PFSK-1 (cell line): ENCODE measurements at regions not wholly inside any gene's neighbourhood (a gene's known extent, or its start where the extent isn't known, plus 50 kb on each side); places are given as distances from the start of the nearest gene placed in this dataset.

ENCODE experiments used
- FOXP2 ChIP-seq: optimal IDR thresholded peaks from 2 replicates; pipeline ENCODE3; 2011; ENCODE audit warnings: borderline replicate concordance, control low read depth, inconsistent platforms; ENCODE audit not compliant: insufficient read depth; ENCODE audit errors: extremely low read length, extremely low read depth
- POLR2AphosphoS5 ChIP-seq: IDR thresholded peaks from 2 replicates; pipeline ENCODE4 v1.6.1; 2012; ENCODE audit warnings: low read depth, mild to moderate bottlenecking, control low read depth, low read length, moderate library complexity
- SIN3A ChIP-seq: IDR thresholded peaks from 2 replicates; pipeline ENCODE4 v1.6.1; 2012; ENCODE audit warnings: mild to moderate bottlenecking, low read length, moderate library complexity, borderline replicate concordance; ENCODE audit not compliant: insufficient read depth
- TAF1 ChIP-seq: IDR thresholded peaks from 2 replicates; pipeline ENCODE4 v1.6.1; 2012; ENCODE audit warnings: low read length, control low read depth, borderline replicate concordance; ENCODE audit not compliant: insufficient read depth
- TF ChIP-seq, protein P1 (sequence below), 2 experiments: IDR thresholded peaks; 2 replicates each; pipeline versions ENCODE4 v1.6.1 to v1.8.0; 2011 to 2012; ENCODE audit warnings: low read depth in 2 of 2, low read length in 2 of 2, control low read depth in 1 of 2, inconsistent platforms in 1 of 2, mild to moderate bottlenecking in 1 of 2, moderate library complexity in 1 of 2; ENCODE audit not compliant: insufficient read depth in 1 of 2

DNA sequence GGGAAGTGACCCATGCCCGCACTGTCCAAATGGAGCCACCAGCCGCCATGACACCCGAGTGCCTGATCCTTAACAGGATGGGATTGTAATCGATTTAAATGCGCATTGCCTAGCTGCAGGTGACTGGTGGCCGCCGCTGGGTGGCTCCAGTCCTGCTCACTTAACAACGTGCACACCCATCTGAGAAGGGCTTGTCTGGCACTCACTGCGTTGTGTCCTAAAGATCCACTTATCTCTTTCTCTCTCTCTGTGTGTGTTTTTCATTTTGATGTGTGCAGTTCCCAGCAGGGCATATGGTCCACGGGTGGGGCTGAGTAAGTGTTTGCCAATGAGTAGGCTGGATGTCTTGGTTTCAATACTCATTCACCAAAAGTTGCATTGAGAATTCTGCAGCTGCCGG, 80.6 kb downstream of the IRF8 start:
- TF ChIP-seq TAF1 (no peak), FOXP2 (no peak), SIN3A (no peak), POLR2AphosphoS5 (no peak)
- TF ChIP-seq, protein P1, sequence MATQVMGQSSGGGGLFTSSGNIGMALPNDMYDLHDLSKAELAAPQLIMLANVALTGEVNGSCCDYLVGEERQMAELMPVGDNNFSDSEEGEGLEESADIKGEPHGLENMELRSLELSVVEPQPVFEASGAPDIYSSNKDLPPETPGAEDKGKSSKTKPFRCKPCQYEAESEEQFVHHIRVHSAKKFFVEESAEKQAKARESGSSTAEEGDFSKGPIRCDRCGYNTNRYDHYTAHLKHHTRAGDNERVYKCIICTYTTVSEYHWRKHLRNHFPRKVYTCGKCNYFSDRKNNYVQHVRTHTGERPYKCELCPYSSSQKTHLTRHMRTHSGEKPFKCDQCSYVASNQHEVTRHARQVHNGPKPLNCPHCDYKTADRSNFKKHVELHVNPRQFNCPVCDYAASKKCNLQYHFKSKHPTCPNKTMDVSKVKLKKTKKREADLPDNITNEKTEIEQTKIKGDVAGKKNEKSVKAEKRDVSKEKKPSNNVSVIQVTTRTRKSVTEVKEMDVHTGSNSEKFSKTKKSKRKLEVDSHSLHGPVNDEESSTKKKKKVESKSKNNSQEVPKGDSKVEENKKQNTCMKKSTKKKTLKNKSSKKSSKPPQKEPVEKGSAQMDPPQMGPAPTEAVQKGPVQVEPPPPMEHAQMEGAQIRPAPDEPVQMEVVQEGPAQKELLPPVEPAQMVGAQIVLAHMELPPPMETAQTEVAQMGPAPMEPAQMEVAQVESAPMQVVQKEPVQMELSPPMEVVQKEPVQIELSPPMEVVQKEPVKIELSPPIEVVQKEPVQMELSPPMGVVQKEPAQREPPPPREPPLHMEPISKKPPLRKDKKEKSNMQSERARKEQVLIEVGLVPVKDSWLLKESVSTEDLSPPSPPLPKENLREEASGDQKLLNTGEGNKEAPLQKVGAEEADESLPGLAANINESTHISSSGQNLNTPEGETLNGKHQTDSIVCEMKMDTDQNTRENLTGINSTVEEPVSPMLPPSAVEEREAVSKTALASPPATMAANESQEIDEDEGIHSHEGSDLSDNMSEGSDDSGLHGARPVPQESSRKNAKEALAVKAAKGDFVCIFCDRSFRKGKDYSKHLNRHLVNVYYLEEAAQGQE (IDR thresholded peaks at IDR 0.05; ENCODE audit: insufficient read depth in 1 of 2, low read depth in 2 of 2, low read length in 2 of 2), result no peak

DNA sequence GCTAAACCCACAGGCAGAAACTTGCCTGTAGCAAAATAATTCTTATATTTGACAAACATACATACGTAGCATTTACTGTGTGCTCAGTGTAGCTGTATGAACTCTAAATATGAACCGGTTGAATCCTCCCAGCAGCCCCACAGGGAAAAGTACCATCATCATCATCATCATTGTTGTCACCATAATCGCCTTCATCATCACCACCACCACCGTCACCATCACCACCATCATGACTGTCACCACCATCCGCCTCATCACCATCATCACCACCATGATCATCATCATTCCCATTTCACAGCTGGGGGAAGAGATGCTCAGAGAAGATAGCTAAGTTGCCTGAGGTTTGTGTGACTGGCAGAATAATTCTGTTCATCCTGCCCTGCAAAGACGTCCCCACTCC, 81.7 kb downstream of the IRF8 start:
- TF ChIP-seq POLR2AphosphoS5, result no peak
- TF ChIP-seq SIN3A, result no peak
- TF ChIP-seq, protein P1 (IDR thresholded peaks at IDR 0.05; ENCODE audit: insufficient read depth in 1 of 2, low read depth in 2 of 2, low read length in 2 of 2), result no peak
- no peak for TF ChIP-seq FOXP2
- TF ChIP-seq TAF1, result no peak

DNA sequence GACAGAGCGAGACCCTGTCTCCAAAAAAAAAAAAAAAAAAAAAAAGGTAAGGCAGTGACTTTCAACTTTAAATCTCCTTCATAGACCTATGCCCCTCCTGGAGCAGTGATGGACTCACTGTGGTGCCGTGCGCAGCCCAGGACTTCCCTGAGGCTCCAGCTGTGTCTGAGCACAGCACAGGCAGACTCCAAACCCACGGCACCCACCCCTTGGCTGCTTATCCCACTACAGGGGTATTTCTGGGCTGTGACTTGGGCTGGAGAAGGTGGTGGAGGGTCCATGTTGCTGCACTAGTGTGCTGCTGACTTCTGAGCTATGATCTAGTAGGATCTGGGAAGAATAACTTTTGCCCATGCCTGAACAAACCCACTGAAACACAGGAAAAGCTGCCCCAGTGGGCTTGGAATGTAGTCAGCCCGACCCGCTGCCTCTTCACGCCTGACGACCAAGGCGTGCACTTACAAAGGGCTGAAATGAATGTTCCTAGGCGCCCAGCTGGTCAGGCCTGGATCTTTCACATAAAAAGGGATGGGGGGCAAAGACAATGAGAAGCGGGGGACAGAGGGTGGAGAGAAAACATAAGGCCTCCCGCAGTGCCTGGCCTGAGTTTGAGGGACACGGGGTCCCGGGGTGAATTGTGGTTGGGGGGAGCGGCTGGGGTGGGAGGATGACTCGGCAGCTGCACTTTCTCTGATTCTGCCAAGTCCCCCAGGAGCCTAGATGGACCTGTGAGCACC, 83.0 kb downstream of the IRF8 start:
- no peak for TF ChIP-seq TAF1
- no peak for TF ChIP-seq SIN3A
- no peak for TF ChIP-seq FOXP2
- TF ChIP-seq, protein P1 (IDR thresholded peaks at IDR 0.05; ENCODE audit: insufficient read depth in 1 of 2, low read depth in 2 of 2, low read length in 2 of 2), result no peak
- no peak for TF ChIP-seq POLR2AphosphoS5

DNA sequence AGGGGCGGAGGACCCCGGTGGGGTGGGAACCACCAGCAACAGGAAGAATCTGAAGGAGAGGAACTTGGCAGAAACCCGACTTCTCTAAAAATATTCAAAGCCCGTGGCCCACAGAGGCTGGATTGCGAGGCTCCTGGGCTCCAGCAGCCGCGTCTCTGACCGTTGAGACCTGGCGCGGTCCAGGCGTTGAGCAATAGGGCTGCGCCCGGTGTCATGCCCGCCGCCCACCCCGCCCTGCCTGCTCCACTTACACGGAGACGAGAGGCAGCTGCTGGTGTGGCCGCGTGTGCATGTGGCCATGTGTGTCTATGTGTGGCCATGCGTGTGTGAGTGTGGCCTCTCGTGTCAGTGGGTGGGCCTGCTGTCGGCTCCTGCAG, 83.6 kb downstream of the IRF8 start:
- TF ChIP-seq POLR2AphosphoS5, result no peak
- TF ChIP-seq FOXP2, result no peak
- TF ChIP-seq TAF1, result no peak
- TF ChIP-seq, protein P1 (IDR thresholded peaks at IDR 0.05; ENCODE audit: insufficient read depth in 1 of 2, low read depth in 2 of 2, low read length in 2 of 2), result no peak
- TF ChIP-seq SIN3A, result no peak
